Stimulated activated memory B cell treated with anti-CD40 and anti-IgM and Interleukin-4, amounts not matched to agents 10 μg/mL and 1 μg/mL and 100 μg/mL, for 72 hours (primary cell): ENCODE measurements at regions not wholly inside any gene's neighbourhood (a gene's known extent, or its start where the extent isn't known, plus 50 kb on each side); places are given as distances from the start of the nearest gene placed in this dataset.

Experiments
- ATAC-seq: fragments of 150-1000 bp; cut with Tn5 transposase; 2 replicates; pipeline ENCODE4 v1.10.0; 2021
- H3K27ac Mint-ChIP-seq: one replicate; pipeline ENCODE4 v1.8.0; 2022; ENCODE audit warnings: mild to moderate bottlenecking, mixed read lengths
- H3K27me3 Mint-ChIP-seq: one replicate; pipeline ENCODE4 v1.8.0; 2022; ENCODE audit warnings: mixed read lengths
- H3K36me3 Mint-ChIP-seq: one replicate; pipeline ENCODE4 v1.8.0; 2022; ENCODE audit warnings: mixed read lengths
- H3K4me1 Mint-ChIP-seq: one replicate; pipeline ENCODE4 v1.8.0; 2022; ENCODE audit warnings: mixed read lengths
- H3K4me3 Mint-ChIP-seq: one replicate; pipeline ENCODE4 v1.8.0; 2022; ENCODE audit warnings: mild to moderate bottlenecking, moderate library complexity, mixed read lengths
- H3K9me3 Mint-ChIP-seq: one replicate; pipeline ENCODE4 v1.8.0; 2022; ENCODE audit warnings: mixed read lengths

GRCh38 chr4:181564625-181565024, 678.6 kb upstream of the TENM3 start:
- Mint-ChIP-seq H3K27me3 (no peaks in the 10 kb centered on the region), H3K36me3 (no peaks in the 10 kb centered on the region), H3K4me1 (no peaks in the 10 kb centered on the region), H3K4me3 (no peak overlapping the region), H3K27ac (no peak overlapping the region), H3K9me3 (peaks cover 2% of the 10 kb centered on the region)
- ATAC-seq = no peak

- no peaks in the 10 kb centered on the region for H3K36me3 Mint-ChIP-seq
- H3K27me3 Mint-ChIP-seq = no peaks in the 10 kb centered on the region
- H3K4me1 Mint-ChIP-seq = no peaks in the 10 kb centered on the region
- H3K4me3 Mint-ChIP-seq = no peak overlapping the region
- no peak overlapping the region for H3K27ac Mint-ChIP-seq
- peak; percentile 22 for ATAC-seq
- peaks cover 5% of the 10 kb centered on the region for H3K9me3 Mint-ChIP-seq
Measured at GRCh38 chr4:181566490-181566889, 676.7 kb upstream of the TENM3 start.

- H3K4me3 Mint-ChIP-seq = no peak overlapping the region
- no peaks in the 10 kb centered on the region for H3K36me3 Mint-ChIP-seq
- H3K4me1 Mint-ChIP-seq = no peaks in the 10 kb centered on the region
- H3K27me3 Mint-ChIP-seq = no peaks in the 10 kb centered on the region
- ATAC-seq = no peak
- no peak overlapping the region for H3K27ac Mint-ChIP-seq
- peaks cover 5% of the 10 kb centered on the region for H3K9me3 Mint-ChIP-seq
Measured at GRCh38 chr4:181569553-181569952, 673.6 kb upstream of the TENM3 start.

- Mint-ChIP-seq H3K4me3 (no peak overlapping the region), H3K27me3 (no peaks in the 10 kb centered on the region), H3K9me3 (no peaks in the 10 kb centered on the region), H3K27ac (no peak overlapping the region), H3K4me1 (no peaks in the 10 kb centered on the region), H3K36me3 (no peaks in the 10 kb centered on the region)
- ATAC-seq = no peak
Measured at GRCh38 chr4:181578911-181579310, 664.3 kb upstream of the TENM3 start.

GRCh38 chr4:181579486-181579885, 663.7 kb upstream of the TENM3 start:
- Mint-ChIP-seq H3K36me3 (no peaks in the 10 kb centered on the region), H3K27me3 (no peaks in the 10 kb centered on the region), H3K4me3 (no peak overlapping the region), H3K9me3 (no peaks in the 10 kb centered on the region), H3K27ac (no peak overlapping the region), H3K4me1 (no peaks in the 10 kb centered on the region)
- no peak for ATAC-seq

- Mint-ChIP-seq H3K9me3 (no peaks in the 10 kb centered on the region), H3K4me1 (no peaks in the 10 kb centered on the region), H3K36me3 (no peaks in the 10 kb centered on the region), H3K27me3 (no peaks in the 10 kb centered on the region), H3K4me3 (no peak overlapping the region), H3K27ac (no peak overlapping the region)
- no peak for ATAC-seq
Measured at GRCh38 chr4:181581983-181582382, 661.2 kb upstream of the TENM3 start.

- Mint-ChIP-seq H3K4me3 (no peak overlapping the region), H3K27me3 (no peaks in the 10 kb centered on the region), H3K27ac (no peak overlapping the region), H3K4me1 (no peaks in the 10 kb centered on the region), H3K9me3 (no peaks in the 10 kb centered on the region), H3K36me3 (no peaks in the 10 kb centered on the region)
- no peak for ATAC-seq
Measured at GRCh38 chr4:181582595-181582994, 660.6 kb upstream of the TENM3 start.

GRCh38 chr4:181588733-181589302, 654.4 kb upstream of the TENM3 start:
- Mint-ChIP-seq H3K9me3 (no peaks in the 10 kb centered on the region), H3K4me1 (no peaks in the 10 kb centered on the region), H3K36me3 (no peaks in the 10 kb centered on the region), H3K27me3 (no peaks in the 10 kb centered on the region), H3K4me3 (no peak overlapping the region), H3K27ac (no peak overlapping the region)
- no peak for ATAC-seq

- H3K4me3 Mint-ChIP-seq = no peak overlapping the region
- H3K27me3 Mint-ChIP-seq = no peaks in the 10 kb centered on the region
- no peak for ATAC-seq
- H3K4me1 Mint-ChIP-seq = no peaks in the 10 kb centered on the region
- H3K36me3 Mint-ChIP-seq = no peaks in the 10 kb centered on the region
- H3K9me3 Mint-ChIP-seq = no peaks in the 10 kb centered on the region
- no peak overlapping the region for H3K27ac Mint-ChIP-seq
Measured at GRCh38 chr4:181592221-181592745, 650.9 kb upstream of the TENM3 start.

- ATAC-seq = no peak
- Mint-ChIP-seq H3K36me3 (no peaks in the 10 kb centered on the region), H3K27me3 (no peaks in the 10 kb centered on the region), H3K4me3 (no peak overlapping the region), H3K4me1 (no peaks in the 10 kb centered on the region), H3K9me3 (peaks cover 3% of the 10 kb centered on the region), H3K27ac (no peak overlapping the region)
Measured at GRCh38 chr4:181593703-181594102, 649.5 kb upstream of the TENM3 start.

GRCh38 chr4:181594188-181594587, 649.0 kb upstream of the TENM3 start:
- H3K27me3 Mint-ChIP-seq = no peaks in the 10 kb centered on the region
- H3K4me1 Mint-ChIP-seq = no peaks in the 10 kb centered on the region
- H3K27ac Mint-ChIP-seq = no peak overlapping the region
- H3K36me3 Mint-ChIP-seq = no peaks in the 10 kb centered on the region
- H3K9me3 Mint-ChIP-seq = peaks cover 3% of the 10 kb centered on the region
- H3K4me3 Mint-ChIP-seq = no peak overlapping the region
- no peak for ATAC-seq

GRCh38 chr4:181595716-181596115, 647.5 kb upstream of the TENM3 start:
- ATAC-seq = no peak

GRCh38 chr4:181597766-181598165, 645.4 kb upstream of the TENM3 start:
- peaks cover 3% of the 10 kb centered on the region for H3K9me3 Mint-ChIP-seq
- no peak overlapping the region for H3K27ac Mint-ChIP-seq
- no peaks in the 10 kb centered on the region for H3K27me3 Mint-ChIP-seq
- ATAC-seq = no peak
- no peaks in the 10 kb centered on the region for H3K4me1 Mint-ChIP-seq
- no peak overlapping the region for H3K4me3 Mint-ChIP-seq
- no peaks in the 10 kb centered on the region for H3K36me3 Mint-ChIP-seq

More at GRCh38 chr4:181595716-181596115, 647.5 kb upstream of the TENM3 start:
- Mint-ChIP-seq H3K27me3 (no peaks in the 10 kb centered on the region), H3K27ac (no peak overlapping the region), H3K9me3 (peaks cover 3% of the 10 kb centered on the region), H3K36me3 (no peaks in the 10 kb centered on the region), H3K4me3 (no peak overlapping the region), H3K4me1 (no peaks in the 10 kb centered on the region)

GRCh38 chr4:181599134-181599533, 644.1 kb upstream of the TENM3 start:
- no peaks in the 10 kb centered on the region for H3K4me1 Mint-ChIP-seq
- no peaks in the 10 kb centered on the region for H3K27me3 Mint-ChIP-seq
- H3K27ac Mint-ChIP-seq = no peak overlapping the region
- H3K36me3 Mint-ChIP-seq = no peaks in the 10 kb centered on the region
- no peak for ATAC-seq
- no peak overlapping the region for H3K4me3 Mint-ChIP-seq
- peaks cover 3% of the 10 kb centered on the region for H3K9me3 Mint-ChIP-seq

GRCh38 chr4:181601103-181601502, 642.1 kb upstream of the TENM3 start:
- no peaks in the 10 kb centered on the region for H3K4me1 Mint-ChIP-seq
- no peaks in the 10 kb centered on the region for H3K36me3 Mint-ChIP-seq
- no peak for ATAC-seq
- no peak overlapping the region for H3K4me3 Mint-ChIP-seq
- H3K27me3 Mint-ChIP-seq = no peaks in the 10 kb centered on the region
- H3K9me3 Mint-ChIP-seq = peaks cover 3% of the 10 kb centered on the region
- no peak overlapping the region for H3K27ac Mint-ChIP-seq

GRCh38 chr4:181604546-181604945, 638.7 kb upstream of the TENM3 start:
- Mint-ChIP-seq H3K36me3 (no peaks in the 10 kb centered on the region), H3K27ac (no peak overlapping the region), H3K4me1 (no peaks in the 10 kb centered on the region), H3K27me3 (no peaks in the 10 kb centered on the region), H3K9me3 (no peaks in the 10 kb centered on the region), H3K4me3 (no peak overlapping the region)
- ATAC-seq = no peak

GRCh38 chr4:181606300-181606699, 636.9 kb upstream of the TENM3 start:
- Mint-ChIP-seq H3K9me3 (no peaks in the 10 kb centered on the region), H3K27ac (no peak overlapping the region), H3K36me3 (no peaks in the 10 kb centered on the region), H3K4me1 (no peaks in the 10 kb centered on the region), H3K27me3 (no peaks in the 10 kb centered on the region), H3K4me3 (no peak overlapping the region)
- ATAC-seq = no peak
